ENCODE measurements at regions not wholly inside any gene's neighbourhood (a gene's known extent, or its start where the extent isn't known, plus 50 kb on each side); places are given as distances from the start of the nearest gene placed in this dataset.

DNA sequence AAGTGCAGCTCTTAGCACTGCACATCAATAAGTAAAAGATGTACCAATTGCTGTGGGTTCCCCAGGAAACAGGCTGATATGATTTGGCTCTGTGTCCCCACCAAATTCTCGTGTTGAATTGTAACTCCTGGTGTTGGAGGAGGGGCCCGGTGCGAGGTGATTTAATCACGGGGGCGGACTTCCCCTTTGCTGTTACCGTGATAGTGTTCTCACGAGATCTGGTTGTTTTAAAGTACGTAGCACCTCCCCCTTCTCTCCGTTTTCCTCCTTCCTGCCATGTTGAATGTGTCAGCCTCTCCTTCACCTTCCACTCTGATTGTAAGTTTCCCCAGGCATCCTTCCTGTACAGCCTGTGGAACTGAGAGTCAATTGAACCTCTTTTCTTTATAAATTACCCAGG lies 93.2 kb upstream of the ACTBL2 start:
- no peak overlapping the region for H3K9ac ChIP-seq (ENCODE audit: control insufficient read depth, extremely low read depth, insufficient read depth, low read length)
- no peaks in the 10 kb centered on the region for H3K4me1 ChIP-seq (ENCODE audit: control insufficient read depth, extremely low read depth, insufficient read depth, low read length)
- H2AFZ ChIP-seq (ENCODE audit: control insufficient read depth, low read length) = no peak overlapping the region
- no peaks in the 10 kb centered on the region for H3K36me3 ChIP-seq (ENCODE audit: control insufficient read depth in 2 of 2, extremely low read depth in 1 of 2, insufficient read depth in 2 of 2, low read length in 2 of 2)
- no peak overlapping the region for H3K4me3 ChIP-seq (ENCODE audit: control insufficient read depth in 2 of 3, extremely low read depth in 1 of 3, insufficient read depth in 2 of 3, low read depth in 1 of 3, low read length in 3 of 3)
- no peaks in the 10 kb centered on the region for H3K79me2 ChIP-seq (ENCODE audit: control insufficient read depth, insufficient read depth, low read length)
- no peaks in the 10 kb centered on the region for H4K20me1 ChIP-seq (ENCODE audit: control insufficient read depth, extremely low read depth, insufficient read depth, low read length)
- TF ChIP-seq, protein P1, sequence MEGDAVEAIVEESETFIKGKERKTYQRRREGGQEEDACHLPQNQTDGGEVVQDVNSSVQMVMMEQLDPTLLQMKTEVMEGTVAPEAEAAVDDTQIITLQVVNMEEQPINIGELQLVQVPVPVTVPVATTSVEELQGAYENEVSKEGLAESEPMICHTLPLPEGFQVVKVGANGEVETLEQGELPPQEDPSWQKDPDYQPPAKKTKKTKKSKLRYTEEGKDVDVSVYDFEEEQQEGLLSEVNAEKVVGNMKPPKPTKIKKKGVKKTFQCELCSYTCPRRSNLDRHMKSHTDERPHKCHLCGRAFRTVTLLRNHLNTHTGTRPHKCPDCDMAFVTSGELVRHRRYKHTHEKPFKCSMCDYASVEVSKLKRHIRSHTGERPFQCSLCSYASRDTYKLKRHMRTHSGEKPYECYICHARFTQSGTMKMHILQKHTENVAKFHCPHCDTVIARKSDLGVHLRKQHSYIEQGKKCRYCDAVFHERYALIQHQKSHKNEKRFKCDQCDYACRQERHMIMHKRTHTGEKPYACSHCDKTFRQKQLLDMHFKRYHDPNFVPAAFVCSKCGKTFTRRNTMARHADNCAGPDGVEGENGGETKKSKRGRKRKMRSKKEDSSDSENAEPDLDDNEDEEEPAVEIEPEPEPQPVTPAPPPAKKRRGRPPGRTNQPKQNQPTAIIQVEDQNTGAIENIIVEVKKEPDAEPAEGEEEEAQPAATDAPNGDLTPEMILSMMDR (optimal IDR thresholded peaks at IDR 0.05 in 1 of 3, IDR thresholded peaks at IDR 0.05 in 1 of 3, conservative IDR thresholded peaks at IDR 0.05 in 1 of 3; ENCODE audit: extremely low read depth in 1 of 3, insufficient read depth in 2 of 3, low read length in 3 of 3) = no peak
- TF ChIP-seq EZH2 (IDR thresholded peaks at IDR 0.05; ENCODE audit: low read length) = no peak
- no peaks in the 10 kb centered on the region for H3K9me1 ChIP-seq (ENCODE audit: control insufficient read depth, extremely low read depth, insufficient read depth, low read length)
- no peak for DNase-seq (ENCODE audit: low read depth, low spot score)
- dilution Hi-C loops (cut with MboI; ENCODE audit: extremely low pct_ligation_motif_present, low sequenced_read_pairs) = no loop called here
- FAIRE-seq = no peak
- no peak overlapping the region for H3K4me2 ChIP-seq (ENCODE audit: control insufficient read depth, extremely low read depth, insufficient read depth, low read depth, low read length)
- no peaks in the 10 kb centered on the region for H3K9me3 ChIP-seq (ENCODE audit: control insufficient read depth, low read depth, low read length)
- no peak overlapping the region for H3K27ac ChIP-seq (ENCODE audit: control insufficient read depth, insufficient read depth, low read length)
- H3K27me3 ChIP-seq (ENCODE audit: control insufficient read depth, extremely low read depth, insufficient read depth, low read length) = peaks cover 4% of the 10 kb centered on the region

DNA sequence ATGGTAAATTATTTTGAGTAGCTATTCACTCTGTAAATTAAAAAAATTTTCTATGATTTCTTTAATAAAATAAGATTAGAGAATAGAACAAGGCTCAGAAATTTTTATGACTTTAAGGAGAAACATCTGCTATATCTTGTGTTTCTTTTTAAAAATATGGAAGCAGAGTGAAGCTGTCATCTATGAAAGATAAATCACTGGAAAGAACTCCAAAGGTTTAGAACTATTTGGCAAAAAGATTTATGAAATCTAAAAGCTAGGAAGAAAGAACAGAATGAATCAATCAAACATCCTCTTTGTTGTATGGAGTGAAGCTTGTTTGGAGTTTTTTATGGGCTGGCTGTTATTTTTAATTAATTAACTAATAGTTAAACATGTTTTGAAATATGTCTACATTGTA lies 89.8 kb upstream of the ACTBL2 start:
- H3K79me2 ChIP-seq (ENCODE audit: control insufficient read depth, insufficient read depth, low read length) = no peaks in the 10 kb centered on the region
- dilution Hi-C loops (cut with MboI; ENCODE audit: extremely low pct_ligation_motif_present, low sequenced_read_pairs) = no loop called here
- no peak for FAIRE-seq

More for the DNA sequence above, 89.8 kb upstream of the ACTBL2 start:
- no peak overlapping the region for H3K4me2 ChIP-seq (ENCODE audit: control insufficient read depth, extremely low read depth, insufficient read depth, low read depth, low read length)
- no peaks in the 10 kb centered on the region for H3K4me1 ChIP-seq (ENCODE audit: control insufficient read depth, extremely low read depth, insufficient read depth, low read length)
- no peaks in the 10 kb centered on the region for H3K27me3 ChIP-seq (ENCODE audit: control insufficient read depth, extremely low read depth, insufficient read depth, low read length)
- no peak overlapping the region for H3K4me3 ChIP-seq (ENCODE audit: control insufficient read depth in 2 of 3, extremely low read depth in 1 of 3, insufficient read depth in 2 of 3, low read depth in 1 of 3, low read length in 3 of 3)
- H2AFZ ChIP-seq (ENCODE audit: control insufficient read depth, low read length) = no peak overlapping the region
- H3K9me1 ChIP-seq (ENCODE audit: control insufficient read depth, extremely low read depth, insufficient read depth, low read length) = no peaks in the 10 kb centered on the region
- no peaks in the 10 kb centered on the region for H3K9me3 ChIP-seq (ENCODE audit: control insufficient read depth, low read depth, low read length)
- no peak overlapping the region for H3K27ac ChIP-seq (ENCODE audit: control insufficient read depth, insufficient read depth, low read length)
- no peaks in the 10 kb centered on the region for H4K20me1 ChIP-seq (ENCODE audit: control insufficient read depth, extremely low read depth, insufficient read depth, low read length)
- H3K9ac ChIP-seq (ENCODE audit: control insufficient read depth, extremely low read depth, insufficient read depth, low read length) = no peak overlapping the region
- no peaks in the 10 kb centered on the region for H3K36me3 ChIP-seq (ENCODE audit: control insufficient read depth in 2 of 2, extremely low read depth in 1 of 2, insufficient read depth in 2 of 2, low read length in 2 of 2)
- no peak for DNase-seq (ENCODE audit: low read depth, low spot score)
- TF ChIP-seq, protein P1 (optimal IDR thresholded peaks at IDR 0.05 in 1 of 3, IDR thresholded peaks at IDR 0.05 in 1 of 3, conservative IDR thresholded peaks at IDR 0.05 in 1 of 3; ENCODE audit: extremely low read depth in 1 of 3, insufficient read depth in 2 of 3, low read length in 3 of 3) = no peak
- no peak for TF ChIP-seq EZH2 (IDR thresholded peaks at IDR 0.05; ENCODE audit: low read length)
